ENCODE measurements at regions not wholly inside any gene's neighbourhood (a gene's known extent, or its start where the extent isn't known, plus 50 kb on each side); places are given as distances from the start of the nearest gene placed in this dataset.
"Not testable (repeated sequence)": the region's sequence is repeated elsewhere in the genome, so short reads cannot be mapped to it uniquely, and the experiment has no call there.

GRCh38 chr22:11341387-11342068 is 4186.5 kb upstream of the OR11H1 start:
- not testable (repeated sequence) for TF ChIP-seq CTCF (conservative IDR thresholded peaks at IDR 0.05); EZH2 (IDR thresholded peaks at IDR 0.05; ENCODE audit: low read depth)
